ENCODE measurements at regions not wholly inside any gene's neighbourhood (a gene's known extent, or its start where the extent isn't known, plus 50 kb on each side); places are given as distances from the start of the nearest gene placed in this dataset.
A peak's percentile ranks its signal among the peaks of the same experiment; 100 is the strongest.

DNA sequence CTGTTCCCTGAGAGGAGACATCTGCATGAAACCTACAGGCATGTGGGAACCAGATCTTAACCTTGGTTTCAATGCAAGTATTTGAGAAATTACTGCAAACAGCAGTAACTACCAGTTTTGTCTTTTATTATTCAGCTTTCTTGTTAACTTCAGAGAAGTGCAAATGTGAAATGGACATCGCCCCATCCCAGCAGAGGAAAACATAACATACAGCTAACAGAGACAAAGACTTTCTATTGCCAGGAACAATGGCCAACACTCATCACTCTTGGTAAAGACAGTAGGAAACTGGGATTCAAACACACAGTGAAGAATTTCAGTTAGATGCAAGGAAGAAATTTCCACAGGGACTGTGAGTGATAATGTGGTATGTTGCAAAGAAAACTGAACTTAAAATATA, 115.1 kb downstream of the SLC30A10 start:
- Histone ChIP-seq H3K4me1 (ENCODE audit: insufficient read depth, insufficient read length) (no peaks in the 10 kb centered on the region), H3K36me3 (ENCODE audit: insufficient read depth, insufficient read length, low read length) (no peaks in the 10 kb centered on the region), H3K4me3 (ENCODE audit: insufficient read length, low read depth) (no peak overlapping the region), H3K27me3 (ENCODE audit: insufficient read depth, insufficient read length) (no peaks in the 10 kb centered on the region), H3K9me3 (ENCODE audit: insufficient read depth, low read length) (no peaks in the 10 kb centered on the region), H3K9ac (ENCODE audit: insufficient read length, low read depth) (no peak overlapping the region)
- no peak for DNase-seq (ENCODE audit: low read depth, low spot score)
- TF ChIP-seq YY1 (IDR thresholded peaks at IDR 0.05; ENCODE audit: insufficient read depth, insufficient read length): no peak
- no peak for TF ChIP-seq ZNF274 (IDR thresholded peaks at IDR 0.05; ENCODE audit: low read depth, low read length)
- TF ChIP-seq SUZ12 (IDR thresholded peaks at IDR 0.05; ENCODE audit: extremely low read depth, insufficient read depth, insufficient read length): no peak

DNA sequence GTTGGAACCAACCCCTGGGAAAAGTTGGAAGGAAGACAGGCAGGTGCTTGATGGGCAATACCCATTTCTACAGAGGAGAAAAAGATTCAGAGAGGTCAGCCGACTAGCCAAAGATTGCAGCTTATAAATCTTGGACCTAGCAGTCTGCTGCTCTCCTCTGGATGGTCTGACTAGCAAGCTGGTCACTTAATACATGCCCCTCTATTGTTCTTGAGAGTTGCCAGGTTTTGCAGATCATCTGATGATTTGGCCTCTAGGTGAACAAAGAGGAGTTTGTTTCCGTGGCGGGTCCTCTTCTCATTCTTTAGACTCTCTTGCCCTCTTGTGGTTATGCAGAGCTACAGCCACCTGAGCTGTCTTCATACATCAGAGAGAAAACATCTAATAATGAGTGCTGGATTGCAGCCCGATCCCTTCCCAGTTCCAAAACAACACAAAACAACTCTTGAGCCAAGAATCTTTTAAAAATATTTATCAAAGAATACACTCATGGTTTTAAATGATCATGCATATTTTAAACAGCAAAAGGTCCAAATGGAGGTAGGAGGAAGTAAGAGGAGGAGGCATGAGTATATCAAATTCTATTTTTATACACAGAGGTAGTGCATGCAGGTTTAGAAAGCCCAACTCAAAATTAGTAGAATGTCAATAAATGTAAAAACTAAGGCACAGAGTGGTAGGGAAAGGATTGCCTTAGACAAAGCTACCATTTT, 115.7 kb downstream of the SLC30A10 start:
- H3K27me3 ChIP-seq (ENCODE audit: insufficient read depth, insufficient read length): no peaks in the 10 kb centered on the region
- no peak for TF ChIP-seq SUZ12 (IDR thresholded peaks at IDR 0.05; ENCODE audit: extremely low read depth, insufficient read depth, insufficient read length)
- no peak for TF ChIP-seq YY1 (IDR thresholded peaks at IDR 0.05; ENCODE audit: insufficient read depth, insufficient read length)
- TF ChIP-seq ZNF274 (IDR thresholded peaks at IDR 0.05; ENCODE audit: low read depth, low read length): no peak
- DNase-seq (ENCODE audit: low read depth, low spot score): peak; percentile 84

DNA sequence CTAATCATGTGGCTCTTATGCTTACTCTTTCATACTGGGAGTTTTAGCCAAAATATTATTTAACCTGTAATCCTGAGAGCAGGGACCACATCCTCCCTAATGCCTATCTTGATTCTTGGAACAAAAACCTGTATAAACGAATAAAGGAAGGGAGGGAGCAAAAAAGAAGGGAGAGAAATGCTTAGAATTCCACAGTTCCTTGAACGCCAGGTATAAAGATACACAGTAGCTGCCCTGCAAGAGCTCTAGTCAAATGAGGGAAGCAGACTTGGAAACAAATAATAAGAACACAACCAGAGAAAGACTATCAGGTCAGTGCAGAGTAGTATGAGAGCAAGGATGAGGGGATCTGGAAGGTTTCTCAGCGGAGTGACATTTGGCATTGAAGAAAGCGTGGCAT, 116.3 kb downstream of the SLC30A10 start:
- H3K36me3 ChIP-seq (ENCODE audit: insufficient read depth, insufficient read length, low read length): no peaks in the 10 kb centered on the region
- H3K4me1 ChIP-seq (ENCODE audit: insufficient read depth, insufficient read length): no peaks in the 10 kb centered on the region
- no peak for TF ChIP-seq YY1 (IDR thresholded peaks at IDR 0.05; ENCODE audit: insufficient read depth, insufficient read length)
- TF ChIP-seq ZNF274 (IDR thresholded peaks at IDR 0.05; ENCODE audit: low read depth, low read length): no peak
- no peak for TF ChIP-seq SUZ12 (IDR thresholded peaks at IDR 0.05; ENCODE audit: extremely low read depth, insufficient read depth, insufficient read length)
- no peak overlapping the region for H3K9ac ChIP-seq (ENCODE audit: insufficient read length, low read depth)
- no peaks in the 10 kb centered on the region for H3K9me3 ChIP-seq (ENCODE audit: insufficient read depth, low read length)
- H3K4me3 ChIP-seq (ENCODE audit: insufficient read length, low read depth): no peak overlapping the region
- no peak for DNase-seq (ENCODE audit: low read depth, low spot score)
- no peaks in the 10 kb centered on the region for H3K27me3 ChIP-seq (ENCODE audit: insufficient read depth, insufficient read length)

More for the DNA sequence above, 115.7 kb downstream of the SLC30A10 start:
- no peak overlapping the region for H3K9ac ChIP-seq (ENCODE audit: insufficient read length, low read depth)
- H3K9me3 ChIP-seq (ENCODE audit: insufficient read depth, low read length): no peaks in the 10 kb centered on the region
- H3K4me3 ChIP-seq (ENCODE audit: insufficient read length, low read depth): no peak overlapping the region
- no peaks in the 10 kb centered on the region for H3K36me3 ChIP-seq (ENCODE audit: insufficient read depth, insufficient read length, low read length)
- H3K4me1 ChIP-seq (ENCODE audit: insufficient read depth, insufficient read length): no peaks in the 10 kb centered on the region

DNA sequence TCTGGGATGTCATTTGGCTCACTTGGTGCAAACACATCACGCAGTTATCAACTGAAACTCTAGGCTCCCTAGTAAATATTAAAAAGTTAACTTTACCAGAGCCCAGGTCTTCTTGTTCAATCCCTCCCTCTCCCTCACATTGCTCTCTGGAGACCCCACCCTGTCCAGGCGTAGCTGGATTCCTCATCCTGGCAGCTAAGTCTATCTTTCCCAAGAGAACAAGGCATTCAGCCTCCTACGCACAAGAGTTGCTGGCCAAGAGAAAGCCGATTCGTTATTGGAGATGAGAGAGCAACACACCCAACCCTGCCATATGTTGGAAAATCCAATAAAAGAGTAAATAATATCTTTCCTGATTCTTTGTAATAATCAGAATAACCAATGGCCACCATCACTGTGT, 117.9 kb downstream of the SLC30A10 start:
- H3K36me3 ChIP-seq (ENCODE audit: insufficient read depth, insufficient read length, low read length): no peaks in the 10 kb centered on the region
- H3K4me1 ChIP-seq (ENCODE audit: insufficient read depth, insufficient read length): no peaks in the 10 kb centered on the region
- no peak overlapping the region for H3K9ac ChIP-seq (ENCODE audit: insufficient read length, low read depth)
- H3K27me3 ChIP-seq (ENCODE audit: insufficient read depth, insufficient read length): no peaks in the 10 kb centered on the region
- H3K9me3 ChIP-seq (ENCODE audit: insufficient read depth, low read length): no peaks in the 10 kb centered on the region
- DNase-seq (ENCODE audit: low read depth, low spot score): no peak
- TF ChIP-seq SUZ12 (IDR thresholded peaks at IDR 0.05; ENCODE audit: extremely low read depth, insufficient read depth, insufficient read length) (no peak), ZNF274 (IDR thresholded peaks at IDR 0.05; ENCODE audit: low read depth, low read length) (no peak), YY1 (IDR thresholded peaks at IDR 0.05; ENCODE audit: insufficient read depth, insufficient read length) (no peak)
- H3K4me3 ChIP-seq (ENCODE audit: insufficient read length, low read depth): no peak overlapping the region

DNA sequence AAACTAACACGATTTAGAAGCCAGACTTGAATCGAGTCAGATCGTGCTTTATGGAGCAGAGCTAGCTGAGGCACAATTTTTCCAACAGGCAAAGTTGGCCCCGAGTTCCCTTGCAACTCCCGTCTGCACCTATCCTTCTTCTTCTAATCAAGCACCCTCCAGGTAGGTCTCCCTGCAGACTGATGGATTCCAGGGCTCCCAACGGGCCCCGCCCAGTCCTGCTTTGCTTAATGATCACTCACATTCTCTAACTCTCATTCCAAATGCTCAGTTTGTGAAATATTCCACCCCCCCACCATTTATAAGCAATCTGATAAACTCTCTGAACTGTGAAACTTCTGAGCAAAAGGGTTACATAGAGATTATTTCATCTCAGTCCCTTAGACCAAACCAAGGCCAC, 119.6 kb downstream of the SLC30A10 start:
- Histone ChIP-seq H3K36me3 (ENCODE audit: insufficient read depth, insufficient read length, low read length) (no peaks in the 10 kb centered on the region), H3K27me3 (ENCODE audit: insufficient read depth, insufficient read length) (no peaks in the 10 kb centered on the region), H3K4me1 (ENCODE audit: insufficient read depth, insufficient read length) (no peaks in the 10 kb centered on the region), H3K9me3 (ENCODE audit: insufficient read depth, low read length) (no peaks in the 10 kb centered on the region), H3K9ac (ENCODE audit: insufficient read length, low read depth) (no peak overlapping the region), H3K4me3 (ENCODE audit: insufficient read length, low read depth) (no peak overlapping the region)
- DNase-seq (ENCODE audit: low read depth, low spot score): no peak
- TF ChIP-seq ZNF274 (IDR thresholded peaks at IDR 0.05; ENCODE audit: low read depth, low read length) (no peak), YY1 (IDR thresholded peaks at IDR 0.05; ENCODE audit: insufficient read depth, insufficient read length) (no peak), SUZ12 (IDR thresholded peaks at IDR 0.05; ENCODE audit: extremely low read depth, insufficient read depth, insufficient read length) (no peak)

DNA sequence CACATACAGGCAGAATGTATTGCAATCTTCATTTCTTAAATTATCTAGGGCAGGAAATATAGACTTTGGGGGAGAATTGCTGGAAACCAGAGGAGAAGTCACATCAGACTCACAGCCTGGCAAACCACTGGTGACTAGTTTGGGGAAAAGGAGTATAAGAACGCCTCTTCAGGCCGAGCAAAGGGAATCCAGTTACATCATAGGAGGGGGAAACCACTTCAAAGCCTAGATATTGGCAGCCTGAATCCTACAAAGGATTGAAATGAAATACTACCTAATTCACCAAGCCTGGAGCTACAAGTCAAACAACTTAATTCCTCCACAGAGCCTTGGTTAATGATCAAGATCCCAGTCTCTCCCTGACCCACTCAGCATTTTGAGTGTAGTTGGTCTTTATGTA, 121.7 kb downstream of the SLC30A10 start:
- H3K9ac ChIP-seq (ENCODE audit: insufficient read length, low read depth): no peak overlapping the region
- H3K9me3 ChIP-seq (ENCODE audit: insufficient read depth, low read length): no peaks in the 10 kb centered on the region
- no peaks in the 10 kb centered on the region for H3K4me1 ChIP-seq (ENCODE audit: insufficient read depth, insufficient read length)
- H3K4me3 ChIP-seq (ENCODE audit: insufficient read length, low read depth): no peak overlapping the region
- no peak for DNase-seq (ENCODE audit: low read depth, low spot score)
- H3K36me3 ChIP-seq (ENCODE audit: insufficient read depth, insufficient read length, low read length): no peaks in the 10 kb centered on the region
- no peak for TF ChIP-seq YY1 (IDR thresholded peaks at IDR 0.05; ENCODE audit: insufficient read depth, insufficient read length)
- no peak for TF ChIP-seq SUZ12 (IDR thresholded peaks at IDR 0.05; ENCODE audit: extremely low read depth, insufficient read depth, insufficient read length)
- TF ChIP-seq ZNF274 (IDR thresholded peaks at IDR 0.05; ENCODE audit: low read depth, low read length): no peak
- H3K27me3 ChIP-seq (ENCODE audit: insufficient read depth, insufficient read length): no peaks in the 10 kb centered on the region

DNA sequence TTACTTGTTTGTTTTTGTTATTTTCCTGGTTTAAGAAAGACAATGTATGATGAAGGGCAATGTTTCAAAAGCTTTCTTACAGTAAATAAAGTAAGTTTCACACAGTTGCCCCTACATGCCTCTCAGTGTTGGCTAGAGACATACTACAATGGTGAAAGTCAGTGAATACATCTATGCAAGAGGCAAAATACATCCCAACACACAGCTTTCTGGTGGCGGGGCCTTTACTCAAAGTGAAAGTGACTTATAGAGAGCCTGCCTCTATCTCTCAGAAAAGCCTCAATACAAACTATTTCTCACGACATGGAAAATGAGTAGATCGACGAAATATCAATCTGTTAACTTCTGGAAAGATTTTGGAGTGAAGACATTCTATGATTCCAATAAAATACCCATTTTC, 122.3 kb downstream of the SLC30A10 start:
- Histone ChIP-seq H3K4me3 (ENCODE audit: insufficient read length, low read depth) (no peak overlapping the region), H3K36me3 (ENCODE audit: insufficient read depth, insufficient read length, low read length) (no peaks in the 10 kb centered on the region), H3K9ac (ENCODE audit: insufficient read length, low read depth) (no peak overlapping the region), H3K4me1 (ENCODE audit: insufficient read depth, insufficient read length) (no peaks in the 10 kb centered on the region), H3K27me3 (ENCODE audit: insufficient read depth, insufficient read length) (no peaks in the 10 kb centered on the region), H3K9me3 (ENCODE audit: insufficient read depth, low read length) (no peaks in the 10 kb centered on the region)
- DNase-seq (ENCODE audit: low read depth, low spot score): no peak
- TF ChIP-seq ZNF274 (IDR thresholded peaks at IDR 0.05; ENCODE audit: low read depth, low read length) (no peak), YY1 (IDR thresholded peaks at IDR 0.05; ENCODE audit: insufficient read depth, insufficient read length) (no peak), SUZ12 (IDR thresholded peaks at IDR 0.05; ENCODE audit: extremely low read depth, insufficient read depth, insufficient read length) (no peak)
